Muscle layer of duodenum (tissue), 2 donors: ENCODE measurements at regions not wholly inside any gene's neighbourhood (a gene's known extent, or its start where the extent isn't known, plus 50 kb on each side); places are given as distances from the start of the nearest gene placed in this dataset.

ENCODE experiments used
- H3K27ac ChIP-seq: one replicate; pipeline ENCODE4 v1.7.0; 2013; ENCODE audit warnings: mild to moderate bottlenecking, low read length
- H3K27me3 ChIP-seq: one replicate; pipeline ENCODE4 v1.7.0; 2013; ENCODE audit warnings: low read depth, mild to moderate bottlenecking, control low read depth, low read length
- H3K36me3 ChIP-seq, 2 donors: one replicate each; pipeline ENCODE4 v1.7.0; 2013; ENCODE audit warnings: low read length in 2 of 2, control low read depth in 1 of 2, mild to moderate bottlenecking in 1 of 2; ENCODE audit not compliant: insufficient read depth in 2 of 2, control insufficient read depth in 1 of 2
- H3K4me1 ChIP-seq, 2 donors: one replicate each; pipeline ENCODE4 v1.7.0; 2013; ENCODE audit warnings: low read length in 2 of 2, mild to moderate bottlenecking in 2 of 2, control low read depth in 1 of 2, moderate library complexity in 1 of 2; ENCODE audit not compliant: insufficient read depth in 2 of 2, control insufficient read depth in 1 of 2
- H3K4me3 ChIP-seq, 2 donors: one replicate each; pipeline ENCODE4 v1.7.0; 2013; ENCODE audit warnings: low read length in 2 of 2, low read depth in 1 of 2, mild to moderate bottlenecking in 1 of 2
- H3K9me3 ChIP-seq, 2 donors: one replicate each; pipeline ENCODE4 v1.7.0; 2013; ENCODE audit warnings: low read length in 2 of 2, control low read depth in 1 of 2, mild to moderate bottlenecking in 1 of 2; ENCODE audit not compliant: control insufficient read depth in 1 of 2
- donor health status: healthy.

DNA sequence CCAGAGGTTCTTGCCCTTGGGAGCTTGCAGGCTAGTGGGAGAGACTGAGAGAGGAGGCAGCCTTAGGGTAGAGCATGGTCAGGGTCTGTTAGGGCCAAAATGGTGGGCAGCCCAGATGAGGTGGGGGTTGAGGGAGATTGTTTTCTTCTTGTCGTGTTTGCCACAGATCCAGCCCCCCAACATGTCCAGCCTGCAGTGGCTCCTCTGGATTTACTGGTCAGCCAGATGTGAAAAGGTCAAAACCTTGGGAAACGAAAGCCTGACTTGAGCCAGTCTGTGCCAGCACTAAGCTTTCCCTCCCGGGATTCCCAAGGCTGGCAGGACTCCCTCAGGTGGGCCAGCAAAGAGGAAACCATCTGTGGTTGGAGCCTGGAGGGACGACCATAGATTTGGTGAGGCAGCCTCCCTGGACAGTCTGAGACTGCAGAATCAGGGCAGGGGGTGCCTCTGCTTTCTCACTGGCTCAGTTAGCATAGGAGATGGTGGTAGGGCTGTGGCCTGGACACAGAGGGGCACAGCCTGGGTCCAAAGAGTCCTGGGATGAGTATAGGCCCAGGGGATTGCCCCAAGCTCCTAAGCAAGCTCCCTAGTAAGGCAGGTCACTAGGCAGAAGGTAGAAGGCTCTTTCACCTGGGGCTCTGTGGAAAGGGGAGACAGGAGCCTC, 51.2 kb upstream of the PRR23C start:
- Histone ChIP-seq H3K36me3 (no peaks in the 10 kb centered on the region), H3K27ac (no peak overlapping the region), H3K4me3 (no peak overlapping the region), H3K9me3 (peaks cover 3 to 12% of the 10 kb centered on the region in 2 donors), H3K4me1 (no peaks in the 10 kb centered on the region), H3K27me3 (no peaks in the 10 kb centered on the region)

DNA sequence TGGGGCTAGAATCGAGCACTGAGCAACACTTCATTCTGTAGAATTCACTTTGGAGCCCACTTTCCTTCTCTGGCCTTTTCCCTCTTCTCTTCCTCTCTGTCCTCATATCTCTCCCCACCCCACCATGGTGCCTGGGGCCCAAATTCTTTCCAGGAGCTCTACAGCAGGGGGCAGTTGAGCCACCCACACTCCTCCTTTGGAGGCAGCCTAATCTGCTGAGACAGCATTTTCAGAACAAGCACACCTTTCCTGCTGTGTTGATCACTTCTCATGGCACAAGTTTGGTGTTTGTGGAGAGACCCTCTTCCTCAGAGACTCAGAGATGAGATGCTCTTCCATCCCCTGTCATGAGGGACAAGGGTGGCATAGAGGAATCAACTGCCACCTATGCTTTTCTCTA, 52.0 kb upstream of the PRR23C start:
- Histone ChIP-seq H3K9me3 (peaks cover 3 to 9% of the 10 kb centered on the region in 2 donors), H3K4me1 (no peaks in the 10 kb centered on the region), H3K27me3 (no peaks in the 10 kb centered on the region), H3K4me3 (no peak overlapping the region), H3K27ac (no peak overlapping the region), H3K36me3 (no peaks in the 10 kb centered on the region)

DNA sequence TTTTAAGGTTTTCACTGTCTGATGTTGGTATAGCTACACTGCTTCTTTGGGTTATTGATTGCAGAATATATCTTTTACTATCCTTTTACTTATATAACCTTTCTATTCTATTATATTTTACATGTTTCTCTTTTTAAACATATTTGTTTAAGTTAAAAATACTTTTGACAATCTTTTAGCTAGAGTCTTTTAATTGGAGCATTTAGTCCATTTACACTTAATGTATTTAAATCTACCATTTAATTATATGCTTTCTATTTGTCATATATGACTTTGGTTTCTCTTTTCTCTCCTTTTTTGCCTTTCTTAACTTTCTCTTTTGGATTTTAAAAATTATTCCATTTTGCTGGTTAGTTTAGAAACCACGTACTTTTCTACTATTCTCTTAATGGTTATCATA, 53.7 kb upstream of the PRR23C start:
- Histone ChIP-seq H3K9me3 (peaks cover 0 to 3% of the 10 kb centered on the region in 2 donors), H3K27ac (no peak overlapping the region), H3K27me3 (no peaks in the 10 kb centered on the region), H3K4me3 (no peak overlapping the region), H3K36me3 (no peaks in the 10 kb centered on the region), H3K4me1 (no peaks in the 10 kb centered on the region)

DNA sequence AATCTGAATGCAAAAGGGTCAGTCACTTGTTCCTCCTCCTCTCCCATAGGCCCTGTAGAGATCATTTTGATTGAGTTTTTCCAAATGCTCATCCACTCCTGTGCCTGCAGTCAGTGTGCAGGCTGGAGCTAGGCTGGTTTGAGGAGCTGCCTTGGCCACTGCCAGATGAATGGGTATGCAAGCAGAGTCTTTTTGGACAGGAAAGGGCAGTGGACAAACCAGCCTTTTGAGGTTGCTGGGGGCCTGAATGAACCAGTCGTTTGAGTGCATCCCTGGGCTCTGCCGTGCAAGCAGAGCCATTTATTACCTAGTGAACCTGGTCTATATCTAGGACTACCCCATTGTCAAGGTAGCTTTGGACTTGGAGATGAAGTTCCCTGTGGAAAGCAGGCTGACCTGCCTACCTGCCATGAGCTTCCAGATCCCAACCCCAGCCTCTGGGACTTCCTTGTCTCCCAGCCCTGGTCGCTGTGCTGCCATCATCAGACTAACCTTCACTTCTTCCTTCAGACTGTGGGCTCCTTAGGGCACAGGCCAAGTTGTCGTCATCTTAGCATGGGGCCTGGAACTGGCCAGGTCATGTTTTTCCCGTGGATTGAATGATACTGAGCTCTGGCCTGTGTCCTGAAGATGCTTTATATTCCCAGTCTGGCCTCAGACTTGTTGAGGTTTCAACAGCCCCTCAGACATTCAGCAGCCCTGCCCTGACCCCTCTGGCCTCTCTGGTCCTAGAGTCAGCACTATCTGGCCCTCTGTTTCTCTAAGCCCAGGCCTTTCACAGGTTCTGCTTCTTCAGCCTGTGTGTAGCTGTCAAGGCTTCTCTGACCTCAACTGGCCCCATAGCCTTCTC, 55.5 kb upstream of the PRR23C start:
- Histone ChIP-seq H3K9me3 (peaks cover 0 to 3% of the 10 kb centered on the region in 2 donors), H3K36me3 (no peaks in the 10 kb centered on the region), H3K27me3 (no peaks in the 10 kb centered on the region), H3K27ac (no peak overlapping the region), H3K4me3 (no peak overlapping the region), H3K4me1 (no peaks in the 10 kb centered on the region)

DNA sequence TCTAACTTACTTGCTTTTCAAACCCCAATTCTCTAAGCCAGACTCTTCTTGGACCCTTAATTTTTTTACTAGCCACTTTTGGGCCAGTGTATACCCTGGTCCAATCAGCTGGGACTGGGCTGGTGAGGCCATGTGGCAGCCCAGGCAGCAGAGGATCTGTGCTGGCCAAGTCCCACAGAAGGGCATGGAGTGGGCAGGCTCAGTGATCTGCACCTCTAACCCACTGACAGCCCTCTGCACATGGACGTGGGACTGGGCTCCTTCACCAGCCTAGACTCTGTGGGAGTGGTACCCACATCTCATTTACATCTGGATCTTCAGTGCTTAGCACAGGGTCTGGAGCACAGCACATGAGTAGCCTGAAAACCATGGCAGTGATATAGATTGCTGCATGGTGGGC, 56.1 kb upstream of the PRR23C start:
- Histone ChIP-seq H3K4me3 (no peak overlapping the region), H3K36me3 (no peaks in the 10 kb centered on the region), H3K9me3 (peaks cover 0 to 3% of the 10 kb centered on the region in 2 donors), H3K27me3 (no peaks in the 10 kb centered on the region), H3K27ac (no peak overlapping the region), H3K4me1 (no peaks in the 10 kb centered on the region)

DNA sequence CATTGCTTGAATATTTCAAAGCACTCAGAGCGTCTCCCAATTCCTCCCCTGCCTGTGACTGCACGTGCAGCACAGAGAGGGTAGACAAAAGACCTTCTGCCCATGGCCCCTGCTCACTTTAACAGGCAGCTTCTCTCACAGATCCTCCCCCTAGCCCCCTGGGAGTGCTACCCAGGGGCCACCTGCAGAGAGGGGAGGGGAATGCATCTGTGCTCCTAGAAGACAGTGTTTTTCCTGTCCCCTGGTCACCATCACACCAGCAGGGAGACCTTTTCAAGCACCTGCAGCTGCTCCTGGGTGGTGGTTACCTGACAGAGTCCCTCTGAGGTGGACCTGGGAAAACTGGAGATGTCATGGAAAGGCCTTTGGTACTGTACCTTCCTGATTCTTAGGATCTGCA, 56.7 kb upstream of the PRR23C start:
- H3K27ac ChIP-seq = no peak overlapping the region
- H3K4me1 ChIP-seq = no peaks in the 10 kb centered on the region
- H3K9me3 ChIP-seq = peaks cover 0 to 3% of the 10 kb centered on the region in 2 donors
- no peaks in the 10 kb centered on the region for H3K36me3 ChIP-seq
- no peak overlapping the region for H3K4me3 ChIP-seq
- H3K27me3 ChIP-seq = no peaks in the 10 kb centered on the region

DNA sequence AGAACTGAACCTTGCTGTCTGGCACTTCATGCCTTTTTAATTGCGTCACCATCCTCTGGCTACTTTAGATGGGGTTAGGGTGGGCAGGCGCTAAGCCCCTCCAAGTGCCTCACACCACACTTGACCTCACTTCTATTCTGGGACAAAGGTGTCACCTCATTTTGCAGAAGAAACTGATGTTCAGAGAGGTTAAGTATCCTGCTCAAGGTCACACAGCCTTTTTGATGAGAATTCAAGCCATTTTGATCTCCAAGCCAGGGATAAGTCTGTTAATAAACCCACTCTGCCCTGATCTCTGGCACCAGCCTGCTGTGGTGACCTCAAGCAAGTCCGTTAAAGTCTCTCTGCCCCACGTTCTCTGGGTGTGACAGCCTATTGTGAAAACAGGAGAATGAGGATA, 58.8 kb upstream of the PRR23C start:
- H3K9me3 ChIP-seq = peaks cover 0 to 3% of the 10 kb centered on the region in 2 donors
- H3K36me3 ChIP-seq = no peaks in the 10 kb centered on the region
- no peaks in the 10 kb centered on the region for H3K4me1 ChIP-seq
- H3K27ac ChIP-seq = no peak overlapping the region
- no peak overlapping the region for H3K4me3 ChIP-seq
- H3K27me3 ChIP-seq = no peaks in the 10 kb centered on the region

DNA sequence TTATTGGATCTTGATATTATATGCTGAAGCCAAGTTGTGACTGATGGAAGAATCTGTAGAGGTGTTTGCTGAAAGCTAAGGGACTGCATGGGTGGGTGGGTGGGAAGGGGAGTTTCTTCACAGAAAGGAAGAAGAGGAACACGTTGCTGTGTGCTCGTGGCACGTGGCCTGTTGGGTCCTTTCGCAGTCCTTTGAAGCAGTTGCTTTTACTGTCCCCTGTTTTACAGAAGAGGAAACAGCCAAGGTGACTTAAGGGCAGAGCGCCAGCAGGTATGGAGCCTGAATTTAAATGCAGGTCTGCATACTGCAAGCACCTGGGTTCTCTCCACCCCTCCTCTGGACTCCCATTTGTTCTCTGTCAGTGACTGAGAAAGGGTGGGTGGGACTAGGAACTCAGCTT, 59.4 kb upstream of the PRR23C start:
- Histone ChIP-seq H3K9me3 (no peaks in the 10 kb centered on the region), H3K36me3 (no peaks in the 10 kb centered on the region), H3K27ac (no peak overlapping the region), H3K4me3 (no peak overlapping the region), H3K4me1 (no peaks in the 10 kb centered on the region), H3K27me3 (no peaks in the 10 kb centered on the region)

DNA sequence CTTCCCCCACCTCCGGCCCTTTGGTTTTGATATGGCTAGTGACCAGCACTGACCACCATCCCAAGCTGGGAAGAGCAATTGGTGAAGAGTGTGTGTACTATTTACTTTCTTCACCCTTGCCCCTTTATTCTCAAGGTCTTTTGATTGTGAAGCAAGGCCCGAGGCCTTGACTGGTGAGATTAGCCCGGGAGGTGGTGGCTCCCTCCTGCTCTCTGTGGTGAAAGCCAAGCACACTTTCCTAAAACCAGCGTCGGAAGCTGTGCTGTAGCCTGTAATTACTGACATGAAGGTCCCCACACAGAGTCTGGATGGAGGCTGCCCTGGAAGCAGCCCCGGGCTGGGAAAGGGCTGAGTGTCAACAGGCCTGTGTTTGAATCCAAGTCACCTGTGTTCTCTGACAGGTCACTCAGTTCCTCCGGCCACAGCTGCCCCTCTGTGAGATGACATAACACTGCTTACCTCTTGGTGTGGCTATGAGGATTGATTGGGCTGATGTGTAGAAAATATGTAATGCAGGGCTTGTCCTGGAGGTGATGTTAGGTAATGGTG, 60.5 kb upstream of the PRR23C start:
- Histone ChIP-seq H3K27me3 (no peaks in the 10 kb centered on the region), H3K27ac (no peak overlapping the region), H3K9me3 (no peaks in the 10 kb centered on the region), H3K4me3 (no peak overlapping the region), H3K36me3 (no peaks in the 10 kb centered on the region), H3K4me1 (no peaks in the 10 kb centered on the region)

DNA sequence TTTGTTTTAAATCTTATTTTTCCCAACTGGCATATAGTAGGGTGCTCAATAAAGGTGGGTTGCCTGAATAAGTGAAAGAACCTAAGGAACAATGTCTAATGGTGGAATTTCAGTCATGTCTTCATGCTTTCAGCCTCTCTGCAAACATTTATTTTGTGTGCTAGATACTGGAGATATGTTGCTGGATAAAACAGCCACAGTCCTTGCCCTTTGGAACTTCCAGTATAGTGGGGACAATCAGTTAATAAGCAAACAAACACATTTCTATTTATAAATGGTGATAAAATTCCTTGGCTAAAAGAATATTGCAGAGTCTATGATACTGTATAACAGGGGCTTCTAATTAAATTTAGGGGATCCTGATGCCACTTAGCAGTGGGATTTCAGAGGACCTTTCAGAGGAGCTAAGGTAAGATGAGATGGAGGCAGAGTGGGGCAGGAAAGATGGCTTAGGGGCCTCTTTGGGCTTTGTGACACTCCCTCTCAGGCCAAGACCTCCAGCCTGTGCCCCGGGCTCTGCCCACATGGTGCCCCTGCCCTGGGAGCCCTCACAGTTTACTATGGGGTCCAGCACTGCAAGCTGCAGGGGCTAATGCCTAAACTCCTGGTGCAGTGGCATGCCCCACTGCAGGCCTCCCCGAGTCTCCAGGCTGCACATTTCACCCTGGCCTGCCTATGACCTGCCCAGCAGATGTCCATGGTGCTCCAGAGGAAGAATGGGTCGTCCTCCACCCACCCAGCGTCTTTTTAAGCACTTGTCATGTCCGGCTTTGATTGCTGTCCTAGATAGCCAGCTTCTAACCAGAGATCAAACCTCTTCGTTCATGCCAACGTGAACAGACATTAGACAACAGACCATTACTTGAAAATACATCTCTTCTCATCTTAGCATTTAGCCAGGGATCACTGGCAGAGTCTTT, 61.6 kb upstream of the PRR23C start:
- no peaks in the 10 kb centered on the region for H3K36me3 ChIP-seq
- no peaks in the 10 kb centered on the region for H3K27me3 ChIP-seq
- H3K4me1 ChIP-seq = no peaks in the 10 kb centered on the region
- no peaks in the 10 kb centered on the region for H3K9me3 ChIP-seq
- no peak overlapping the region for H3K27ac ChIP-seq
- no peak overlapping the region for H3K4me3 ChIP-seq
